ENCODE measurements at regions not wholly inside any gene's neighbourhood (a gene's known extent, or its start where the extent isn't known, plus 50 kb on each side); places are given as distances from the start of the nearest gene placed in this dataset.

DNA sequence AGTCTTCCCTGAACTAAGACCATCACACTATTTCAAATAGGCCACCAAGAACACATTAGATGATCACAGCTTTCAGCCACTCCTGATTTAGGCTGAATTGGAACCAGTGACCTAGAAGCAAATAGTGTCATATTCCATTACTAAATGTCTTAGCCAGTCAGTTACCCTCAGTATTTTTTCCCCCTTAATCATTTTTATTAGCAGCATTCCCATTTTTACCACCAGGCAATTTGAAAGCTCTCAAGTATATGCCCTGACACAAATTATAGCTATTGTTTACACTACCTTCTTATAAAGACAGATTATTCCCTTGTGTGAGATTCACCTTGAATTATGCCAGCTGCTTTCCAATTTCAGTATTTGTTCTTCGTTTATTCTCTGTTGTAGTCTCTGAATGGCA lies 1146.9 kb downstream of the PDHA2 start:
- H2AFZ ChIP-seq (ENCODE audit: insufficient read depth, low read depth, low read length, poor library complexity, severe bottlenecking) = no peak overlapping the region
- H3K9me3 ChIP-seq (ENCODE audit: control extremely low read depth in 1 of 3, control insufficient read depth in 2 of 3, insufficient read depth in 1 of 3, low read length in 2 of 3) = peaks cover 0 to 7% (median 0%) of the 10 kb centered on the region in 3 donors
- no peaks in the 10 kb centered on the region for H4K20me1 ChIP-seq (ENCODE audit: control insufficient read depth, insufficient read depth, low read length, poor library complexity, severe bottlenecking)
- ChIA-PET POLR2A (no interaction called here), CTCF (no interaction called here)
- H3K4me3 Mint-ChIP-seq = no peak overlapping the region
- H3K27me3 Mint-ChIP-seq = no peaks in the 10 kb centered on the region
- H3K4me3 ChIP-seq (ENCODE audit: control extremely low read depth in 1 of 5, extremely low read depth in 1 of 5, insufficient read depth in 1 of 5, low read depth in 2 of 5, low read length in 4 of 5) = no peak overlapping the region
- no peaks in the 10 kb centered on the region for H3K4me1 ChIP-seq (ENCODE audit: control insufficient read depth in 2 of 2, insufficient read depth in 2 of 2, low read length in 2 of 2)
- H3K27ac ChIP-seq (ENCODE audit: low read length in 2 of 2) = no peak overlapping the region
- no peaks in the 10 kb centered on the region for H3K27me3 ChIP-seq (replicated peaks in 1 of 4; ENCODE audit: control extremely low read depth in 1 of 4, control insufficient read depth in 3 of 4, insufficient read depth in 4 of 4, low read length in 3 of 4)
- DNase-seq = no peak
- H3K9me3 Mint-ChIP-seq (ENCODE audit: insufficient read depth) = peaks cover 3% of the 10 kb centered on the region
- no peak for ATAC-seq (ENCODE audit: low read depth)
- TF ChIP-seq EZH2 (IDR thresholded peaks at IDR 0.05; ENCODE audit: borderline replicate concordance, insufficient read depth, low read depth, low read length, poor library complexity, severe bottlenecking) = no peak
- TF ChIP-seq, protein P1, sequence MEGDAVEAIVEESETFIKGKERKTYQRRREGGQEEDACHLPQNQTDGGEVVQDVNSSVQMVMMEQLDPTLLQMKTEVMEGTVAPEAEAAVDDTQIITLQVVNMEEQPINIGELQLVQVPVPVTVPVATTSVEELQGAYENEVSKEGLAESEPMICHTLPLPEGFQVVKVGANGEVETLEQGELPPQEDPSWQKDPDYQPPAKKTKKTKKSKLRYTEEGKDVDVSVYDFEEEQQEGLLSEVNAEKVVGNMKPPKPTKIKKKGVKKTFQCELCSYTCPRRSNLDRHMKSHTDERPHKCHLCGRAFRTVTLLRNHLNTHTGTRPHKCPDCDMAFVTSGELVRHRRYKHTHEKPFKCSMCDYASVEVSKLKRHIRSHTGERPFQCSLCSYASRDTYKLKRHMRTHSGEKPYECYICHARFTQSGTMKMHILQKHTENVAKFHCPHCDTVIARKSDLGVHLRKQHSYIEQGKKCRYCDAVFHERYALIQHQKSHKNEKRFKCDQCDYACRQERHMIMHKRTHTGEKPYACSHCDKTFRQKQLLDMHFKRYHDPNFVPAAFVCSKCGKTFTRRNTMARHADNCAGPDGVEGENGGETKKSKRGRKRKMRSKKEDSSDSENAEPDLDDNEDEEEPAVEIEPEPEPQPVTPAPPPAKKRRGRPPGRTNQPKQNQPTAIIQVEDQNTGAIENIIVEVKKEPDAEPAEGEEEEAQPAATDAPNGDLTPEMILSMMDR (IDR thresholded peaks at IDR 0.05) = no peak
- H3K9ac ChIP-seq (ENCODE audit: low read length) = no peak overlapping the region
- no CpG with 5 or more reads among the region's 1 CpG for whole genome bisulfite sequencing (ENCODE audit: insufficient coverage)
- H3K4me2 ChIP-seq (replicated peaks; ENCODE audit: low read depth, low read length, poor library complexity, severe bottlenecking) = no peak overlapping the region
- no peaks in the 10 kb centered on the region for H3K36me3 ChIP-seq (replicated peaks in 1 of 2; ENCODE audit: control extremely low read depth in 1 of 2, control insufficient read depth in 1 of 2, extremely low read depth in 1 of 2, insufficient read depth in 2 of 2, low read length in 1 of 2)
- no peak overlapping the region for H3K27ac Mint-ChIP-seq
- H3K4me1 Mint-ChIP-seq = no peaks in the 10 kb centered on the region
- intact Hi-C loops (cut with micrococcal nuclease) = no loop called here
- no peaks in the 10 kb centered on the region for H3K79me2 ChIP-seq (ENCODE audit: control insufficient read depth, insufficient read depth, low read length)

DNA sequence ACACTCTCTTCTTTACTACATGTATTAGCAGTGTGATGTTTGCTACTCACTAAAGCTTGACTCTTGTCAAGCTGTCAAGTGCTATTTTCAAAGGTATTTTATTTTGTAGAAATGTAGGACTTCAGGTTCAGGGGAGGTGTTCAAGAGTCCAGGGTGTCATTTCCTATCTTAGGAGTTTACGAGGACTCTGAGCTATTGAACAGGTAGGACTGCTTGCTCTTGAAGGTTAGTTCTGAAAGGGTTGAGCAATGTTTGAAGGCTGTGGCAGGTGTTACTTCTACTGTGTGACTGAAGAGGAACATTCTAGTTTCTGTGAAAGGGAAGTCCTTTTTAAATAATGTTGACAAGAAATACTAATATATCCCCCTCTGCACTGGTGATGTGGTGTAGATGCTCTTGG lies 1151.2 kb downstream of the PDHA2 start:
- Mint-ChIP-seq H3K4me1 (no peaks in the 10 kb centered on the region), H3K27me3 (no peaks in the 10 kb centered on the region), H3K27ac (no peak overlapping the region), H3K4me3 (no peak overlapping the region), H3K9me3 (ENCODE audit: insufficient read depth) (peaks cover 4% of the 10 kb centered on the region)
- no peaks in the 10 kb centered on the region for H3K79me2 ChIP-seq (ENCODE audit: control insufficient read depth, insufficient read depth, low read length)
- no peak overlapping the region for H2AFZ ChIP-seq (ENCODE audit: insufficient read depth, low read depth, low read length, poor library complexity, severe bottlenecking)
- H3K9ac ChIP-seq (ENCODE audit: low read length) = no peak overlapping the region
- TF ChIP-seq, protein P1 (IDR thresholded peaks at IDR 0.05) = no peak
- no peak for TF ChIP-seq EZH2 (IDR thresholded peaks at IDR 0.05; ENCODE audit: borderline replicate concordance, insufficient read depth, low read depth, low read length, poor library complexity, severe bottlenecking)
- H4K20me1 ChIP-seq (ENCODE audit: control insufficient read depth, insufficient read depth, low read length, poor library complexity, severe bottlenecking) = no peaks in the 10 kb centered on the region
- H3K4me1 ChIP-seq (ENCODE audit: control insufficient read depth in 2 of 2, insufficient read depth in 2 of 2, low read length in 2 of 2) = no peaks in the 10 kb centered on the region
- H3K4me2 ChIP-seq (replicated peaks; ENCODE audit: low read depth, low read length, poor library complexity, severe bottlenecking) = no peak overlapping the region
- intact Hi-C loops (cut with micrococcal nuclease) = no loop called here
- H3K27ac ChIP-seq (ENCODE audit: low read length in 2 of 2) = no peak overlapping the region
- H3K4me3 ChIP-seq (ENCODE audit: control extremely low read depth in 1 of 5, extremely low read depth in 1 of 5, insufficient read depth in 1 of 5, low read depth in 2 of 5, low read length in 4 of 5) = no peak overlapping the region
- peaks cover 0 to 7% (median 0%) of the 10 kb centered on the region in 3 donors for H3K9me3 ChIP-seq (ENCODE audit: control extremely low read depth in 1 of 3, control insufficient read depth in 2 of 3, insufficient read depth in 1 of 3, low read length in 2 of 3)
- H3K27me3 ChIP-seq (replicated peaks in 1 of 4; ENCODE audit: control extremely low read depth in 1 of 4, control insufficient read depth in 3 of 4, insufficient read depth in 4 of 4, low read length in 3 of 4) = no peaks in the 10 kb centered on the region
- ChIA-PET CTCF (no interaction called here), POLR2A (no interaction called here)
- H3K36me3 ChIP-seq (replicated peaks in 1 of 2; ENCODE audit: control extremely low read depth in 1 of 2, control insufficient read depth in 1 of 2, extremely low read depth in 1 of 2, insufficient read depth in 2 of 2, low read length in 1 of 2) = no peaks in the 10 kb centered on the region
- 100% methylated on average over 1 of the region's 1 CpG for WGBS (ENCODE audit: insufficient coverage)
- ATAC-seq (ENCODE audit: low read depth) = no peak
- DNase-seq = no peak
